Hepatocyte (in vitro differentiated cells): ENCODE measurements at regions not wholly inside any gene's neighbourhood (a gene's known extent, or its start where the extent isn't known, plus 50 kb on each side); places are given as distances from the start of the nearest gene placed in this dataset.

Experiments used
- DNase-seq: peaks from one replicate; pipeline ENCODE4 v3.0.0-alpha.2; 2016; ENCODE audit warnings: low spot score
- H2AFZ ChIP-seq: fragments of 200-600 bp; sonication (generic); 2 replicates; pipeline ENCODE4 v1.6.0; 2016; ENCODE audit warnings: antibody characterized with exemption, mild to moderate bottlenecking
- H3K27ac ChIP-seq: fragments of 200-600 bp; sonication (generic); 2 replicates; pipeline ENCODE4 v1.5.1; 2016; ENCODE audit warnings: mild to moderate bottlenecking
- H3K27me3 ChIP-seq: fragments of 200-600 bp; sonication (generic); 2 replicates; pipeline ENCODE4 v1.6.1; 2016
- H3K36me3 ChIP-seq: fragments of 200-600 bp; sonication (generic); replicated peaks from 2 replicates; pipeline ENCODE4 v1.5.1; 2016; ENCODE audit warnings: low read depth; ENCODE audit not compliant: insufficient read depth
- H3K4me1 ChIP-seq: fragments of 200-600 bp; sonication (generic); 2 replicates; pipeline ENCODE4 v1.5.1; 2016; ENCODE audit warnings: mild to moderate bottlenecking, moderate library complexity; ENCODE audit not compliant: insufficient read depth
- H3K4me2 ChIP-seq: fragments of 200-600 bp; sonication (generic); 2 replicates; pipeline ENCODE4 v1.6.0; 2016
- H3K4me3 ChIP-seq: fragments of 200-600 bp; sonication (generic); 2 replicates; pipeline ENCODE4 v1.5.1; 2016; ENCODE audit warnings: mild to moderate bottlenecking
- H3K79me2 ChIP-seq: fragments of 200-600 bp; sonication (generic); 2 replicates; pipeline ENCODE4 v1.6.0; 2017; ENCODE audit warnings: mild to moderate bottlenecking
- H3K9me2 ChIP-seq: fragments of 200-600 bp; sonication (generic); replicated peaks from 2 replicates; pipeline ENCODE4 v1.6.0; 2017; ENCODE audit warnings: mild to moderate bottlenecking; ENCODE audit not compliant: insufficient read depth
- H3K9me3 ChIP-seq: fragments of 200-600 bp; sonication (generic); 2 replicates; pipeline ENCODE4 v1.5.1; 2016; ENCODE audit warnings: low read depth, mild to moderate bottlenecking
- H4K20me1 ChIP-seq: fragments of 200-600 bp; sonication (generic); 2 replicates; pipeline ENCODE4 v1.6.0; 2016; ENCODE audit warnings: mild to moderate bottlenecking; ENCODE audit not compliant: insufficient read depth, poor library complexity, severe bottlenecking
- EZH2 ChIP-seq: fragments of 200-600 bp; sonication (generic); IDR thresholded peaks from 2 replicates; pipeline ENCODE4 v1.6.1; 2016; ENCODE audit warnings: antibody characterized with exemption, mild to moderate bottlenecking, borderline replicate concordance
- EZH2phosphoT487 ChIP-seq: fragments of 200-600 bp; sonication (generic); IDR thresholded peaks from one replicate; pipeline ENCODE4 v1.6.1; 2018; ENCODE audit warnings: antibody characterized with exemption, mild to moderate bottlenecking, low read depth, moderate library complexity; ENCODE audit not compliant: unreplicated experiment, severe bottlenecking
- WGBS: methylation state at CpG from one replicate; pipeline ENCODE4 v1.1.6; 2016; ENCODE audit warnings: low lambda C conversion rate; ENCODE audit errors: missing lambda C conversion rate; 5-methylcytosine and 5-hydroxymethylcytosine counted together
- TF ChIP-seq, protein P1 (sequence below): fragments of 200-600 bp; sonication (generic); IDR thresholded peaks from 2 replicates; pipeline ENCODE4 v1.5.1; 2016; ENCODE audit warnings: antibody characterized with exemption, mild to moderate bottlenecking; ENCODE audit not compliant: poor library complexity

DNA sequence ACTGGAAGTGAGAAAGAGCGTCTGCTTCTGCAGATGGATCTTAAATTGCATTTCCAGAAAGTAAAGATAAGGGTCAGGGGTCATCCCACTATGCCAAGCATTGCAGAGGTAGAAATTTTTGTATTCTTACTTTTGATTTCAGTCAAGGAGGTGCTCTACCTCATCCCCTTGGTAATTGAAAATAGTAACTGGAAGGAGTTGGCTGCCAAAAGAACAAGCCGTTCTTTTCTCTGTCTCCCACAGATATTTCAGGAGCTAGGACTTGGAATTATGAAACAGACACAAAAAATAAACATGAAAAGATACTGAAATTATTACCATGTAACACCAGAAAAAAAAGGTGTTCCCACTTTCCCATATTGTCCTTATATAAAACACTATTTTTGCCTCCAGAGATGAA lies 309.9 kb upstream of the UMPS start:
- no peak overlapping the region for H2AFZ ChIP-seq
- H3K4me2 ChIP-seq = no peak overlapping the region
- H3K27me3 ChIP-seq = no peaks in the 10 kb centered on the region
- WGBS = 92% methylated on average over 2 of the region's 2 CpGs
- H3K4me1 ChIP-seq = no peaks in the 10 kb centered on the region
- DNase-seq = no peak
- no peaks in the 10 kb centered on the region for H3K9me2 ChIP-seq
- no peaks in the 10 kb centered on the region for H3K36me3 ChIP-seq
- no peak overlapping the region for H3K4me3 ChIP-seq
- H3K27ac ChIP-seq = no peak overlapping the region
- no peaks in the 10 kb centered on the region for H3K9me3 ChIP-seq
- H4K20me1 ChIP-seq = no peaks in the 10 kb centered on the region
- TF ChIP-seq EZH2phosphoT487 = no peak
- TF ChIP-seq, protein P1, sequence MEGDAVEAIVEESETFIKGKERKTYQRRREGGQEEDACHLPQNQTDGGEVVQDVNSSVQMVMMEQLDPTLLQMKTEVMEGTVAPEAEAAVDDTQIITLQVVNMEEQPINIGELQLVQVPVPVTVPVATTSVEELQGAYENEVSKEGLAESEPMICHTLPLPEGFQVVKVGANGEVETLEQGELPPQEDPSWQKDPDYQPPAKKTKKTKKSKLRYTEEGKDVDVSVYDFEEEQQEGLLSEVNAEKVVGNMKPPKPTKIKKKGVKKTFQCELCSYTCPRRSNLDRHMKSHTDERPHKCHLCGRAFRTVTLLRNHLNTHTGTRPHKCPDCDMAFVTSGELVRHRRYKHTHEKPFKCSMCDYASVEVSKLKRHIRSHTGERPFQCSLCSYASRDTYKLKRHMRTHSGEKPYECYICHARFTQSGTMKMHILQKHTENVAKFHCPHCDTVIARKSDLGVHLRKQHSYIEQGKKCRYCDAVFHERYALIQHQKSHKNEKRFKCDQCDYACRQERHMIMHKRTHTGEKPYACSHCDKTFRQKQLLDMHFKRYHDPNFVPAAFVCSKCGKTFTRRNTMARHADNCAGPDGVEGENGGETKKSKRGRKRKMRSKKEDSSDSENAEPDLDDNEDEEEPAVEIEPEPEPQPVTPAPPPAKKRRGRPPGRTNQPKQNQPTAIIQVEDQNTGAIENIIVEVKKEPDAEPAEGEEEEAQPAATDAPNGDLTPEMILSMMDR = no peak
- TF ChIP-seq EZH2 = no peak
- H3K79me2 ChIP-seq = no peaks in the 10 kb centered on the region

- no peak overlapping the region for H3K4me2 ChIP-seq
- DNase-seq = no peak
- WGBS = 94% methylated on average over 4 of the region's 4 CpGs
Observed at GRCh38 chr3:124422805-124423204, 307.4 kb upstream of the UMPS start.

GRCh38 chr3:124424396-124424795 lies 305.9 kb upstream of the UMPS start:
- no peaks in the 10 kb centered on the region for H3K79me2 ChIP-seq
- no peak overlapping the region for H3K27ac ChIP-seq
- no peak for DNase-seq
- H3K9me3 ChIP-seq = no peaks in the 10 kb centered on the region
- H4K20me1 ChIP-seq = no peaks in the 10 kb centered on the region
- H3K9me2 ChIP-seq = no peaks in the 10 kb centered on the region
- no peak overlapping the region for H2AFZ ChIP-seq
- no peak for TF ChIP-seq EZH2
- TF ChIP-seq, protein P1 = no peak
- no peak for TF ChIP-seq EZH2phosphoT487
- H3K36me3 ChIP-seq = no peaks in the 10 kb centered on the region
- no peak overlapping the region for H3K4me3 ChIP-seq
- H3K4me1 ChIP-seq = no peaks in the 10 kb centered on the region
- H3K4me2 ChIP-seq = no peak overlapping the region
- no peaks in the 10 kb centered on the region for H3K27me3 ChIP-seq
- WGBS = 89% methylated on average over 2 of the region's 2 CpGs

More at GRCh38 chr3:124422805-124423204, 307.4 kb upstream of the UMPS start:
- Histone ChIP-seq H3K9me3 (no peaks in the 10 kb centered on the region), H3K79me2 (no peaks in the 10 kb centered on the region), H3K27ac (no peak overlapping the region), H3K9me2 (no peaks in the 10 kb centered on the region), H4K20me1 (no peaks in the 10 kb centered on the region), H3K36me3 (no peaks in the 10 kb centered on the region), H3K4me1 (no peaks in the 10 kb centered on the region), H3K4me3 (no peak overlapping the region), H3K27me3 (no peaks in the 10 kb centered on the region), H2AFZ (no peak overlapping the region)
- no peak for TF ChIP-seq EZH2phosphoT487
- TF ChIP-seq EZH2 = no peak
- TF ChIP-seq, protein P1 = no peak

GRCh38 chr3:124425972-124426371 lies 304.3 kb upstream of the UMPS start:
- no peak overlapping the region for H3K4me2 ChIP-seq
- TF ChIP-seq, protein P1 = no peak

More at GRCh38 chr3:124425972-124426371, 304.3 kb upstream of the UMPS start:
- Histone ChIP-seq H3K4me1 (peaks cover 3% of the 10 kb centered on the region), H3K27ac (no peak overlapping the region), H3K79me2 (no peaks in the 10 kb centered on the region), H2AFZ (no peak overlapping the region), H3K9me3 (no peaks in the 10 kb centered on the region), H3K27me3 (no peaks in the 10 kb centered on the region), H4K20me1 (no peaks in the 10 kb centered on the region), H3K4me3 (no peak overlapping the region), H3K9me2 (no peaks in the 10 kb centered on the region), H3K36me3 (no peaks in the 10 kb centered on the region)
- DNase-seq = no peak
- over 99% methylated on average over 6 of the region's 6 CpGs for WGBS
